GF-D8 (cell line): ENCODE measurements at regions not wholly inside any gene's neighbourhood (a gene's known extent, or its start where the extent isn't known, plus 50 kb on each side); places are given as distances from the start of the nearest gene placed in this dataset.
A peak's percentile ranks its signal among the peaks of the same experiment; 100 is the strongest.

Experiments used
- DNase-seq: peaks from one replicate; lab custom pipeline; 2025; lab: John Stamatoyannopoulos, UW

DNA sequence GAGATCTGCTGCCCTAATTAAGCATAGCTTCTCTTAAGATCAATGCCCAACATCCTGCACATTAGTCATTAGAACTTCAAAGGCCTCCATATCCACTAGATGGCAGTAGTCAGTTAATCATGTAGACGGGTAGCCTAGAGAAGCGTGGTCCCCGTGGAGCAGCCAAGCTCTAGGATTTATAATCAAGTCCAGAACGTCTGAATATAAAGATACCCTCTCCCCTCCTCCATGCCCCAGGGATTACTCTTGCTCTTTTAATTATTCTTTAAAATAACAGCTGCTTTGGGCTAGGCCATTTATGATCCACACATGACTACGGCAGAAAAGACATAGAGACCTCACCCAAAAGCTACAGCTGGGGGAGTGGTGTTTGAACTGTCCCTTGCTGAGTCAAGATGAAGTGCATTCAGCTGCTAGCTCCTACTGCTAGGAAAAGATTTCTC is 327.6 kb upstream of the PLET1 start:
- peak; percentile 55 for DNase-seq

DNA sequence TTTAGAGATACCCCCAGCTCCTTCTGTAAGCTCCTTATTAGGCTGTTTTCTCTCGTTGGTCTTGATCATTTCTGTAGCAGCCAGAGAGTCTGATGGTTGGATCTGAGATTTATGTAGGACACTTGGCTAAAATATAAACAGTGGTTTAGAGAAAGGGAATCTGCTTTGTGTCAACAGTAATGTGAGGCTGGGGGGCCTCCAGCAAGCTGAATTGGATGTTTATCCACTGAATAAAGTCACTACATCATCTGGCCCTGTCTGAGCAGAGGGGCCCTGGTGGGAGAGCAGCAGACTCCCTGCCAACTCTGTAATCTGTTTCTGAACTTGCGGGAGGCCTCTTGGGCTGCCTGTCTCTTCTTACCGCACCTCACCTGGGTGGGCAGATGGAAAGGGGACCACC is 328.5 kb upstream of the PLET1 start:
- DNase-seq, result no peak

DNA sequence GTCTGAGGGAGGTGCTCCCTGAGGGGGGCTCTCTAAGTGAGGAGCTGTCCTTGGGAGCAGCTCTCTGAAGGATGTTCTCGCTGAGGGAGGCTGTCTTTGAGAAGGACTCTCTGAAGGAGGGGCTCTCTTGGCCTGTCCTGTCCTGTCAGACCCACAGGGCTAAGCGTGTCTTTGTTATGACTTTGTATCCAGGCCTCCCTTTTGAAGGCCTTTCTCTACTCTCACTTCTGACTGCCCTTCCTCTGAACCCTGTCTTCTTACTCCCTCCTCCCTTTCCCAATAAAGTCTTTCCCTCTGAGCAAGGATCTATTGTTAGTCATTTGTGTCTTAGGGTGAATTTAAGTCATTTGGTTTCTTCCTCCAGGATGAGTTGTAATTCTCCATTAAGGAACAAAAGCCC is 330.1 kb upstream of the PLET1 start:
- no peak for DNase-seq

DNA sequence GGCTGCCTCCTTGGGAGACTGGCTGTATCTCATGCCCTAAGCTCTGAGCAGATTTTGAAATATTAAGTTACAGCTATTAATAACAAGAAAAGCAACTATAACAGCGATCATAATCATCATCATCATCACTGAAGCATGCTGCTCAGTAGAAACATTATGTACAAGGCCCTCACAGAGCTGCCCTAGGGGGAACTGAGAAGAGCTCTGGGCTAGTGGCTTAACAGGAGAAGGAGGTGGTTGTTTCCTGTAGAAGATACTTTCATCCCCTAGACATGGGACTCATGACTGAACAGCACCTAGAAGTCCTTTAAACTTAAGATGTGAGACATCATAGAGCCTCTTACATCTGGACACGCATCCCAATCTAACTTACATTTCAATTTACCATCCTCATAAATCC is 332.8 kb upstream of the PLET1 start:
- no peak for DNase-seq

DNA sequence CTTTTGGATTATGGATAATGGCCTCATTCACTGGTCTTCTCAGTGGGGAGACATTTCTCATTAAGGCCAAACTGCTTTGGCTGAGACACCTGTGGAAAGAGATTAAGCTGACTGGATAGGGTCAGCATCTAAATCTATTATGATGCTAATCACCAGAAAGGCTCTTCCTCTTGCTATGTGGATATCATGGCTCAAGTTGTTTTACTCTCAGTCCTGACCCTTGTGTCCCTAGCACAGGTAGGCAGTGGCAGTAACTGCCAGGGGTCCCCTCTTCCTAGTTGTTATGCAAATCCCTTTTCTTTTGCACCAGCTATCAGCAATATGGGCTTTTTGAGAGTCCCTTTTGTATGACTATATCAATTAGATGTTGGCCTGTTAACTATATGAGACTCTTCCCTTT is 335.7 kb upstream of the PLET1 start:
- no peak for DNase-seq

DNA sequence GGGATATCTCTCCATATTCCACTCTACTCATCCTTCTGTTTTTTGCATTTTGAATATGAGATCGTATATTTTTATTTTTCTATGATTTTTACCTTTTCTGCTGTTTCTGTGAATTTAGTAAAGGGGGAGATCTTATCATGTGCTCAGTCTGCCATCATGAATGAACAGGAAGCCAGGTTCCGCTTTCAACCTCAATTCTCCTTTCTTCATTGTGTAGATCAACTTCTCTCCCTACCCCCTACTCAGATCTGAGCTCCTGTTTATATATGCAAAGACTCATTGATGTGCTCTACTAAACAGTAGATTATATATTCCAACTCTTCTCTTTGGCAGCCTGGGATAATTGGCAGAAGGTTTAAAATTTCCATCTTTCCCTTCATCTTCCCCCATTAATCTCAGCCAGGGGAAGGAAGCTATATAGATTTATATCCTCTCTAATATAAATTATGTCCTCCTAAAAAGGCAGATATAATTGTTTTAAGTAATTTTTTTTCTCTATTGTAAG is 336.7 kb upstream of the PLET1 start:
- DNase-seq, result no peak

DNA sequence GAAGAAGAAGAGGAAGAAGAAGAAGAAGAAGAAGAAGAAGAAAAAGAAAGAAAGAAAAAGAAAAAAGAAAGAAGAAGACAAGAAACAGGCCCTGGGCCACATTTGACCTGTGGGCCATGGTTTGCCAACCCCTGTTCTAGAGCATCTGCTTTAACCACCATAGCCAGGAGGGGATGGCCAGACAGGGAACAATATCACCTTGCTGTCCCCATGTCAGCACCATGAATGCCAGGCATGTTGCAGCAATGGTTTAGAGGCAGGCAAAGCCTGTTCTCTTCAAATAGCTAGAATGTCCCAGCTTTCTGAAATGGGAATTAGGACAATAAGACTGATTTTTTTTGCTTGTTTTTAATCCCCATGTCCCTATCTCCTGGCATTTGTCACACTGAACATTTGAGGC is 338.6 kb upstream of the PLET1 start:
- no peak for DNase-seq

DNA sequence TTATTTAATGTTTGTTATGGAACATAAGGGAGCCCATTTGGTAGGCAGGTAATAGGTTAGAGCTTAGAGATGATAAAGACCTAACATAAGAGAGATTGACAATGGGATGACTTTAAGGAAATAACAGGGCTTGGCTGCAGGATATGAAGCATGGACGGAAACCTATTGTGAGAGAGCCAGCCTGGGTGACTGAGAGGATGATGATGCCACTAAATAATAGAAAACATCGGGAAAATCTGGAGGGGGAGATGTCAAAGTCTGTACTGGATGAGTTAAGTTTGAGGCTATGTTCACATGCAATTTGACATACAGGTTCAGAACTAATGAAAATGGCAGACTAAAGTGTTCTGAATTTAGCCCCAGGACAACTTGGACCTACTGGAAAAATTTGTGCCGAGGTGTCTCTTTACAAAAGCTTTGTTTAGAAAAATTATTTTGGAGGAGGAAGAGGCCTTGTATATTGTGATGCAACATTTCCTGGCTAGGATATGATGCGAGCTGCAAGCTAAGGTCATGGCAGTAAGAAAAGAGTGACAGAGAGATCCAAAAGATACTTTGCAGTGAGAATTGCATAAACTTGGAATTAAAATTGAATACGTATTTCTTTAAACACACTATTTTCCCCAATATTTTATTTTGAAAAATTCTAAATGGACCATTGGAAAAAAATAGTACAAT is 339.3 kb upstream of the PLET1 start:
- DNase-seq, result no peak

DNA sequence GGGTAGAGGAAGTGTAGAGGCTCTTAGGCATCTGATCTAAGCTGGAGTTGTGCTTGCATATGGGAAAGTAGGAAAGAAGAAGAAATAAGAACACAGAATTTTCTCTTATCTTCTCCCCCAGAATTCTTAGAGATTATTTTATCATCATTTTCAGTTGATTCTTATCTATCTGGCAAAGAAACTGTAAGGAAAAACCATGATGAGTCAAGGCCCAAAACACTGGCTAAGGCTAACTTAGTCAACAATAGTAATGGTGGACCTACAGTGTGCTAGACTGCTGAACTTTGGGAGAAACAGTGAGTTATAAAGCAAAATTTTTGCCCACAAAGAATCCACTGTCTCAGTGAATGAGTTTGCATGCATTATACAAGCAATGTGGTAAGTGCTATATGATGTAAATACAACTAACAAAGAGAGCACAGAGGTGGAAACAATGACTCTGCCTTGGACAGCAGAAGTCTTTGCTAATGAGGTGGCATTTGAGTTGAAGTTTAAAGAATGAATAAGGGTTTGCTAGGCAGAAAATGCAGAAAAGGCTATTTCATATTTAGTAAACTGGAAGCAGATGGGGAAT is 344.5 kb upstream of the PLET1 start:
- DNase-seq, result no peak

DNA sequence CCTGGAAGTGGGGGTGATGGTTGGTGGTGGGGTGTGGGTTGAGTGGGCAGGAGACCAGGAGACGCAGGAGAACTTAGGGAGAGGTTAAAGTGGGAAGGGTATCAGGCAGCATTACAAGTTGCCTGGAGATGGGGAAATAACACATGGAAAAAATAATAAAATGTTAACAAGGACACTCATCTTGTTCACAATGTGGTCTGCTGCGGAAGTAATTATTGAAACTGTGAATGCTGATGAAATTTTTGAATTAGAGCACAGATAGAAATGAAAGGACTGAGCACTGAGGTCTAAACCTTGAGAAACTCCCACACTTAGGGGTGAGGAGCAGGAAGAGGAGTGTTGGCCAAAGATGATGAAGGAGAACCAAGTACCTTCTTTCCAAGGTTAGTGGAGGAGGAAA is 346.0 kb upstream of the PLET1 start:
- no peak for DNase-seq

DNA sequence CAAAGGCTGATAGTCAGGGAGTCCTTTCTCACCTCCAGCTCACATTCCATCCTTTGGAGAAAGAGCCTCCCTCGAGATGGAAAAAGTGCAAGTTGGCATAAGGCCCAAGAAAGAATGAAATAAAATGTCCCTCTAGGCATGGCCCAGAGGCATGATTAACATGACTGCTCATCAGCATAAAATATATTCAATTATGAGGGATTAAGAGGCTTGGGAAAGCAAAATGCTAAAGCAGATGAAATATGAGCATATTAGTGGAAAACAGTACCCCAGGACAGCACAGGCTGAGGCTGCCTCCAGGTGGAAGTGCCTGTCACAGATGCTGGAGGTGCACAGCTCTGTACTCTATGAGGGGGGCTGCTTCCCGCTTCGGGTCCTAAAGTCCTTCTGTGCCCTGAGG is 347.8 kb upstream of the PLET1 start:
- DNase-seq, result no peak

DNA sequence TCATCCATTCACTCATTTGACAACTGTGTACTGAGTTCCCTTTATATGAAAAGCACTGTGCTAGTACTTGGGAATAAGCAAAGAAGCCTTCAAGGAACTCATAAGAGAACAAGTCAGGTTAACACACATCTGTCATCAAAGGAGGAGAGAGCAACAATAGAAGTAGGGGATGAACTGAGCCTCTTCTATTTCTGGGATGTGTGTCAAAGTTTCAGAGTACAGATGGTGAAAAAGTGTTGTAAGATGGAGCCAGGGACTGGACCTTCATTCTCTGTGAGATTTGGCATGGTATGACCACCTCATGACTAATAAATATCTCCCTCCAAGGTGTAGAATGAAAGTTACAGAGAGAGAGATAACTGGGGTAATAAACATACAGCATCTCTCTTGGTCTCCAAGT is 349.8 kb upstream of the PLET1 start:
- no peak for DNase-seq

DNA sequence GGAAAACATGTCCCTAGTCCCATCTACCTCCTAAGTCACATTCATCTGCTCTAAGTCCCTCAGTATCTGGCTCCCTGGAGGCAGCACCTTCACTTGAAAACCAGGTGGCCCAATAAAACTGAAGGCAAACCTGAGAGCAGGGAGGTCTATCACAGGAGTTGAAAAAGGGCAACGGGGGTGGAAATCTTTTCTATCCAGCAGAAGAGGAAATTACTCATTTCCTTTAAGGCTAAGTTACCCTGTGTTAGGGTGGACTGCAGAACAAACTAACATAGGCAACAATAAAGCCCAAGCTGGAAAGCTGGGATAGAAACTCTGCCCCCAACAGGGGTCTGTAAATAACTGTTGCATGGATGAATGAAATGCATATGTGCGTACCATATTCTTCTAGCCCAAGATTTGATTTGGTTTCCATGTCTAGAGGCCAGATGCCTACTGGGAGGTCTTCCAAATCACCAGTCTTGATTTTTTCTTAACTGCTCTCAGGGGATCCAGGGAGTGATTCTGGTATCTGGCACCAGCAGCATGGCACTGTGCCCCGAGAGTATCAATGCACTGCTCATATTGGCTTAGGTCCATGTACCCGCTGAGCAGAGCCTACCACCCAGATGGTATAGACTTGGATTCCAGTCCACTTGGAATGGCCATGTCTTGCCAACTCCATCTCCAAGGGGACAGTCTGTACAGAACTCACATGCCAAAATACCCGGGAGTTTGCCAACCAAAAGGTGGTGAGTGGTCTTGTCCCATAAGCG is 350.0 kb upstream of the NCAM1 start:
- no peak for DNase-seq

DNA sequence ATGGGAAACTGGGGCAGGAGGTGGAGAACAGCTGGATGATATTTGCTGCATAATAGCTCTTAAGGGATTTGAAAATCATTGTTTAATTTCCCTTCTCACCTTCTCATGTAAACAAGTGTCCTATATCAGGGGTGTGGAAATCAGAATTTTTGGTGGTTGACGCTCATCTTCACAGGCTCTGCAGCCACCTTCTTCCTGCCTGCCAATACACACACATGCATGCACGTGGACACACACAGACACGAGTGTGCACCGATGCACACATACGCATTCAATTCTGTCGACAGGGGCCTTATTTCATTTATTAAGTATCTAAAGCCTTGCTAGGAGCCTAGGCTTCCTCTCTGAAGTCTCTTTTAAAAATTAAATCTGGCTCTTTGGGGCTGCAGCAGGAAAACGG is 349.4 kb upstream of the NCAM1 start:
- no peak for DNase-seq

DNA sequence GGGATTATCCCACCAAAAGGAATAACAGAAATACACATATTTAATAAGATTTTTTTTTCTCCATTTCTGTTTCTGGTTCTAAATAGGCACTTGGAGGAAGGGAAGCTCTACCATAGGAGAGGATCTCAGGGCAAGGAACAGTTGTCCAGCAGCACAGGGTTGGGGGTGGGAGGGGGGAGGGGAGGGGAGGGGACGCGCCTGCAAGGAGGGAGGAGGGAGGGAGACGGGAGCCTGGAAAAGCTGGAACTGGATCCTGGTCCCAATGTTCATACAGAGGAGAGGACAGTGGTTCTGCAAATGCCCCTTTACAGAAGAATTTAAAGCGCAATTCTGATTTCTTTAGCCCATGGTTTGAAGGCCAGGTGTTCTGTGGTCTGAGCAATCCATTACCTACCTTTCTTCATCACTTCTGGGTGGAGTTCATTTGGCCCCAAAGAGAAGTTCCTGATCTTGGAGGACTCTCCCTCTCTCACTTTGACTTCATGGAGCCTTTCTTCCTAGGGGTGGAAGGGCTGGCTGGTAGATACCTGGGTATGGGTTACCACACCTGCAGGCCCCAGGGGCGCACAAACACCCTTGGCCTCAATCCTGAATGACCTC is 348.9 kb upstream of the NCAM1 start:
- DNase-seq, result no peak

DNA sequence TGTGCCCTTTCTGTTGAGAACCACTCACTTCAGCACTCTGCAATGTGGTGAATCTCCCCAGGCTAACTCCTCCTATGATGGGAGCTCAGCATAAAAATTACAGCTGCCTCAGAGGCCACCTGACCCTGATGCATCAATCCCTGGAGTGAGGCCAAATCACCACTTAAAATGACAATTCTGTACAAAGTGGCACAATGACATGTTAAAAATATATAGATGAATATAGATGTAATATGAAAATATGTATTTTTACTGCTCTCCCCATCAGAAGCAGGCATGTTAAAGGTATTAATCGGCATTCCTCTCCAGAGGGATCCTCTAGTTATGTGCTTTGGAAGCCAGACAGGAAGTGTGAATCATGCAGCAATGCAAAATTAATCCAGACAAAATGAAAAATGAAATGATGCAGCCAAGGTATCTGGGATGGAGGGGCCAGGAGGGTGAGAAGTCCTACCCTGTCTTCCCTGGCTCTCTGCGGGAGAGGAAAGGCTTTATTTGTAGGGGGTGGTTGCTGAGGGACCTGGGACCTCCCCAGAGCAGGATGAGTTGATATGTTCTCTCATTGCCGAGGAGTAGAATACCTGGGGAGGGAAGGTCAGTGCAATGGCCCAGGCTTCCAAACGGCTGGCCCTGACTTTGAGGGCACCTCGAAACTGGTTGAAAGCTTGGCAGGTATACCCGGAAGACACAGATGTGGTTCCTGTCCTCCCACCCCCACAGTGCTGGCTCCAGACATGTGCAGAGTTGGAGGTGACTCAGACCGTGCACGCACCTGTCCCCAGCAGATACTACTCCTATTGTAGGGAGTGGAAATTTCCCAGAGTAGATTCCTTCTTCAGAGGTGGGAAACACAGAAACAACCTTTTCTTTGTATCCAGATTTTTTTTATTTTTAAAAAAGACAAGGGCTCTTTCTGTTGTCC is 347.9 kb upstream of the NCAM1 start:
- no peak for DNase-seq

DNA sequence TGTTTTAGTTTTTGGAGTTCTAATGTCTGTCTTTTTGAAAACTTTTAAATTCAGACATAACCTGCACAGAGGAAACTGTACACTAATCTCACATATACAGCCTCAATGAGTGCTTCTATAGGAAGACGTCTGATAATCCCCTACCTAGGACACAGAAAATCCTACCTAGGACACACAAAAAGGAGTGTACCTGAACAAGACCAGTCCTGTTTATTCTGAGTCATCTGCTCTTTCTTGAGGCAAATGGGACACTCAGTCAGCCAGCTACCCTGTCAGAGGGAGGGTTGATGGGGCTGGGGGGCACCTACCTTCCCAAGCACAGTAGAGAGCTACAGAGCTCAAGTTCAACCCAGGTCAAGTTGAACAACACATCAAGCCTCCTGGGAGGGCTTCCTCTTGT is 346.6 kb upstream of the NCAM1 start:
- no peak for DNase-seq

DNA sequence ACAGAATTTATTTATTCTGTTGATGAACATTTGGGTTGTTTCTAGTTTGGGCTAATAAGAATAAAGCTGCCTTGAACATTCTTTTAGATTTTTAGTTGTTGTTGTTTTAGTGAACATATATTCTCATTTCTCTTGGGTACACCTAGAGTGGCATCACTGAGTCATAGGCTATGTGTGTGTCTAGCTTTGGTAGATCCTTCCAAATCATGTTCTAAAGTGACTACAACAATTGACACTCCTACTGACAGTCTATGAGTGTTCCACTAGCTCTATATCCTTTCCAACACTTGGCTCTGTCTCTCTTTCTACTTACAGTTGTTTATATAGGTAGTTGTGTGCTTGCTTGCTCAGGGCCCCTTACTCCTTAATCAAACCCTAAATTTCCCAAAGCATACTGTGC is 346.0 kb upstream of the NCAM1 start:
- no peak for DNase-seq

DNA sequence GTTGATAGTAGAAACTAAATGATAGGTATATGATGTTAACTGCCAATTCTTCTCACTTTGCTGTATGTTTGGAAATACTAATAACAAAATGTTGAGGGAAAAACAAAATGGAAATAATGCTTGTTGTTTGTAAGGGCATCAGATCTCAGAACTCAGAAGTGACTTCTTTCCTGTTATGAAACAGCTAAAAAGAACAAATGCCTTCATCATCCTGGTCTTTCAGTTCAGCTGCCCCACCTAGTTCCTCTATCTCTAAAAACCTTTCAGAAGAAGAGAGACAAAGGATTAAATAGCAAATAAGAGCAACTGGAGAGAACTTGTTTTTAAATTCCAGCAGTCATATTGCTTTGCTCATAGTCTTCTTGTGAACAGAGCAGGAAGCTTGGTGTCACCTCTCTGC is 345.3 kb upstream of the NCAM1 start:
- no peak for DNase-seq

DNA sequence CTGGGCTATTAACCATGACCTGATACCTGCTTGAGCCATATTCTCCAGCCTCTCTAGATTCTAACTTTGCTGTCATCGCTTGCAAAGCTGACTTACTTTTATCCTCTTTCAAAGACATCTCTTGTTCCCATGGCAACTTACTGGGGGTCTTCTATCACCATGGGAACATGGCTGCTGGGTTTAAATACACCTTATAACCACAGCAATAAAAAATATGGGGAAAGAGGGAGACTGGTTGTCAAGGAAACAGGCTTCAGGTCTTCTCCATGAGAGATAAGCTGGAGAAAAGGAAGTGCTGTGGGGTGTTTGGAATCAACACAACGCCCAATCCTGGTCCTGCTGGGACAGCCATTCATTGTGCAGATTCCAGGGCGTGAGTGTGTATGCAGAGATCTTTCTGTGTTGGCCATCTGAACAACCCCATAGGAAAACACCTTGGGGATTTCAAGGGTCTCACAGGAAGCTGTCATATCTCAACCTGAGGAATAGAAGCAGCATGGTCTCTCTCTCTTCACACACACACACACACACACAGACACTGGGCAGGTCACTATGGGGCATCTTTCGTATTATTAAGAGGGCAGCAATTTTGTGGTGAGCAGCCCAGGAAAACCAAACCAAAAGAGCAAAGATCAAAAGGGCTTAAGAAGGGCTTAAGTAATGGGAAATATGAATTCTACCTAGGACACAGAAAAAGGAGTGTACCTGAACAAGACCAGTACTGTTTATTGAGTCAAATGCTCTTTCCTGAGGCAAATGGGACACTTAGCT is 344.7 kb upstream of the NCAM1 start:
- no peak for DNase-seq

DNA sequence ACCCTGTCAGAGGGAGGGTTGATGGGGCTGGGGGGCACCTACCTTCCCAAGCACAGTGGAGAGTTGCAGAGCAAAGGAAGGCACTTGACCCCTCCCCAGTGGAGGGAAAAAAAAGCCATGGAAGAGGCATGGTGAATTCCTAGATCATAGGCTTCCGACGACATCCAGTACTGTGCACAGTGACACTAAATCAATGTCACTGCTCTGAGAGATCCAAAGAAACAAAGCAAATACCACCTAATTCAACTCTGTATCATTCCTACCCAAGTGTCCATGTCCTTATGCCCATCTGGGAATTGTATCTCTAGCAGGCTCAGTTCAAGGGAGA is 344.2 kb upstream of the NCAM1 start:
- DNase-seq, result no peak
